ENCODE measurements at regions not wholly inside any gene's neighbourhood (a gene's known extent, or its start where the extent isn't known, plus 50 kb on each side); places are given as distances from the start of the nearest gene placed in this dataset.

GRCh38 chr10:120131183-120131582 is 238.7 kb downstream of the SEC23IP start (continued):
- no peak for TF ChIP-seq FOXP1 (CRISPR knock-in tag; IDR thresholded peaks at IDR 0.05; ENCODE audit: borderline replicate concordance)
- no peak for TF ChIP-seq IRF2 (CRISPR knock-in tag; IDR thresholded peaks at IDR 0.05; ENCODE audit: borderline replicate concordance, low read depth)
- TF ChIP-seq OVOL2 (CRISPR knock-in tag; IDR thresholded peaks at IDR 0.05; ENCODE audit: borderline replicate concordance) = no peak
- no peak for TF ChIP-seq NR3C1 (CRISPR knock-in tag; conservative IDR thresholded peaks at IDR 0.05; ENCODE audit: low read depth)
- TF ChIP-seq E2F1 (CRISPR knock-in tag; IDR thresholded peaks at IDR 0.05) = no peak
- no peak for TF ChIP-seq PREB (CRISPR knock-in tag; IDR thresholded peaks at IDR 0.05; ENCODE audit: borderline replicate concordance)
- no peak for TF ChIP-seq IRF1 (CRISPR knock-in tag; IDR thresholded peaks at IDR 0.05)
- TF ChIP-seq RELA (CRISPR knock-in tag; IDR thresholded peaks at IDR 0.05; ENCODE audit: borderline replicate concordance) = no peak
- TF ChIP-seq ZNF425 (CRISPR knock-in tag; conservative IDR thresholded peaks at IDR 0.05) = no peak
- no peak for TF ChIP-seq ZNF512 (CRISPR knock-in tag; IDR thresholded peaks at IDR 0.05; ENCODE audit: borderline replicate concordance)
- TF ChIP-seq TP53 (CRISPR knock-in tag; IDR thresholded peaks at IDR 0.05) = no peak
- no peak for TF ChIP-seq E2F4 (CRISPR knock-in tag; IDR thresholded peaks at IDR 0.05; ENCODE audit: borderline replicate concordance, low read depth)
- TF ChIP-seq ERG (CRISPR knock-in tag; IDR thresholded peaks at IDR 0.05) = no peak
- TF ChIP-seq MXD4 (CRISPR knock-in tag; IDR thresholded peaks at IDR 0.05; ENCODE audit: borderline replicate concordance) = no peak
- TF ChIP-seq ATF2 (CRISPR knock-in tag; IDR thresholded peaks at IDR 0.05; ENCODE audit: borderline replicate concordance, low read depth) = no peak
- TF ChIP-seq ZNF232 (CRISPR knock-in tag; IDR thresholded peaks at IDR 0.05) = no peak
- TF ChIP-seq CREB1 (CRISPR knock-in tag; IDR thresholded peaks at IDR 0.05) = no peak
- TF ChIP-seq NFATC4 (CRISPR knock-in tag; IDR thresholded peaks at IDR 0.05) = no peak
- TF ChIP-seq STAT6 (CRISPR knock-in tag; conservative IDR thresholded peaks at IDR 0.05; ENCODE audit: low read depth) = no peak
- no peak for TF ChIP-seq ZNF416 (CRISPR knock-in tag; IDR thresholded peaks at IDR 0.05)
- TF ChIP-seq AFF4 (CRISPR knock-in tag; IDR thresholded peaks at IDR 0.05; ENCODE audit: borderline replicate concordance) = no peak
